GM23338 (cell line): ENCODE measurements at regions not wholly inside any gene's neighbourhood (a gene's known extent, or its start where the extent isn't known, plus 50 kb on each side); places are given as distances from the start of the nearest gene placed in this dataset.

Experiments used
- ATAC-seq: fragments of 200-7000 bp; cut with Tn5 transposase; 3 replicates; pipeline ENCODE4 v1.9.1; 2020
- DNase-seq: peaks from one replicate; pipeline ENCODE4 v3.0.0-alpha.2; 2015; ENCODE audit warnings: low spot score
- H2AFZ ChIP-seq: fragments of 200-600 bp; sonication (generic); 2 replicates; pipeline ENCODE4 v1.8.0; 2016; ENCODE audit warnings: antibody characterized with exemption, mild to moderate bottlenecking, moderate library complexity
- H3F3A ChIP-seq: fragments of 200-600 bp; sonication (generic); replicated peaks from 2 replicates; pipeline ENCODE4 v1.8.0; 2017; ENCODE audit warnings: antibody characterized with exemption, mixed run types, low read depth
- H3K27ac ChIP-seq: fragments of 200-600 bp; sonication (generic); 2 replicates; pipeline ENCODE4 v1.6.1; 2016; ENCODE audit warnings: low read depth
- H3K27me3 ChIP-seq: fragments of 200-600 bp; sonication (generic); 2 replicates; pipeline ENCODE4 v1.8.0; 2016; ENCODE audit warnings: mild to moderate bottlenecking, mixed run types, moderate library complexity; ENCODE audit not compliant: insufficient read depth
- H3K36me3 ChIP-seq: fragments of 200-600 bp; sonication (generic); 2 replicates; pipeline ENCODE4 v1.8.0; 2016; ENCODE audit warnings: mild to moderate bottlenecking; ENCODE audit not compliant: insufficient read depth
- H3K4me1 ChIP-seq: fragments of 200-600 bp; sonication (generic); 2 replicates; pipeline ENCODE4 v1.8.0; 2016; ENCODE audit warnings: mild to moderate bottlenecking, moderate library complexity; ENCODE audit not compliant: insufficient read depth
- H3K4me2 ChIP-seq: fragments of 200-600 bp; sonication (generic); 2 replicates; pipeline ENCODE4 v1.7.1; 2017; ENCODE audit warnings: mixed run types
- H3K4me3 ChIP-seq: fragments of 200-600 bp; sonication (generic); 2 replicates; pipeline ENCODE4 v1.6.1; 2016; ENCODE audit warnings: mixed run types
- H3K79me2 ChIP-seq: fragments of 200-600 bp; sonication (generic); replicated peaks from 2 replicates; pipeline ENCODE4 v1.8.0; 2017; ENCODE audit warnings: mild to moderate bottlenecking; ENCODE audit not compliant: insufficient read depth
- H3K9me2 ChIP-seq: fragments of 200-600 bp; sonication (generic); 2 replicates; pipeline ENCODE4 v1.8.0; 2017; ENCODE audit not compliant: insufficient read depth
- H4K20me1 ChIP-seq: fragments of 200-600 bp; sonication (generic); replicated peaks from 2 replicates; pipeline ENCODE4 v1.8.0; 2017; ENCODE audit warnings: mild to moderate bottlenecking; ENCODE audit not compliant: insufficient read depth
- H3K27ac Mint-ChIP-seq: 2 replicates; pipeline ENCODE4 v1.8.0; 2020; ENCODE audit warnings: inconsistent platforms, mild to moderate bottlenecking, moderate library complexity, mixed read lengths
- H3K27me3 Mint-ChIP-seq: 3 replicates; pipeline ENCODE4 v1.8.0; 2022; ENCODE audit warnings: low read depth, mild to moderate bottlenecking, moderate library complexity, mixed read lengths, inconsistent platforms; ENCODE audit not compliant: insufficient read depth, poor library complexity
- H3K36me3 Mint-ChIP-seq: 3 replicates; pipeline ENCODE4 v1.8.0; 2021; ENCODE audit warnings: low read depth, mild to moderate bottlenecking, inconsistent platforms, moderate library complexity, mixed read lengths
- H3K4me1 Mint-ChIP-seq: 3 replicates; pipeline ENCODE4 v1.8.0; 2020; ENCODE audit warnings: mild to moderate bottlenecking, inconsistent platforms, mixed read lengths
- H3K4me3 Mint-ChIP-seq: 3 replicates; pipeline ENCODE4 v1.8.0; 2021; ENCODE audit warnings: moderate library complexity, mild to moderate bottlenecking, inconsistent platforms, mixed read lengths
- H3K9me3 Mint-ChIP-seq: 3 replicates; pipeline ENCODE4 v1.8.0; 2020; ENCODE audit warnings: moderate library complexity, mild to moderate bottlenecking, inconsistent platforms, mixed read lengths
- CREB1 ChIP-seq: fragments of 250-450 bp; sonication (Bioruptor Pico); IDR thresholded peaks from 2 replicates; pipeline ENCODE4 v1.5.0; 2020; ENCODE audit warnings: low read depth, mild to moderate bottlenecking, moderate library complexity
- EZH2 ChIP-seq: fragments of 200-600 bp; sonication (generic); IDR thresholded peaks from one replicate; pipeline ENCODE4 v1.8.0; 2017; ENCODE audit warnings: antibody characterized with exemption, mild to moderate bottlenecking, low read depth; ENCODE audit not compliant: unreplicated experiment
- EZH2phosphoT487 ChIP-seq: fragments of 200-600 bp; sonication (generic); IDR thresholded peaks from one replicate; pipeline ENCODE4 v1.8.1; 2018; ENCODE audit warnings: antibody characterized with exemption; ENCODE audit not compliant: unreplicated experiment
- NANOG ChIP-seq: IDR thresholded peaks from 2 replicates; pipeline ENCODE4 v1.6.1; 2016; ENCODE audit warnings: antibody characterized with exemption, borderline replicate concordance
- ZNF114 ChIP-seq: fragments of 250-450 bp; sonication (Bioruptor Pico); IDR thresholded peaks from 2 replicates; pipeline ENCODE4 v1.5.0; 2020; ENCODE audit warnings: mild to moderate bottlenecking, moderate library complexity
- TF ChIP-seq, protein P1 (sequence below): IDR thresholded peaks from 2 replicates; pipeline ENCODE4 v1.6.1; 2016; ENCODE audit warnings: antibody characterized with exemption
- TF ChIP-seq, protein P2 (sequence below): IDR thresholded peaks from one replicate; pipeline ENCODE4 v1.6.1; 2018; ENCODE audit warnings: antibody characterized with exemption; ENCODE audit not compliant: unreplicated experiment
- TF ChIP-seq, protein P3 (sequence below), 2 experiments: fragments of 200-600 bp in 1 of 2; sonication (generic) in 1 of 2; conservative IDR thresholded peaks; 2 replicates each; pipeline versions ENCODE4 v1.5.1 to v1.6.1; 2016 to 2017; ENCODE audit warnings: antibody characterized with exemption in 2 of 2, low read depth in 2 of 2, mild to moderate bottlenecking in 2 of 2, moderate library complexity in 1 of 2

DNA sequence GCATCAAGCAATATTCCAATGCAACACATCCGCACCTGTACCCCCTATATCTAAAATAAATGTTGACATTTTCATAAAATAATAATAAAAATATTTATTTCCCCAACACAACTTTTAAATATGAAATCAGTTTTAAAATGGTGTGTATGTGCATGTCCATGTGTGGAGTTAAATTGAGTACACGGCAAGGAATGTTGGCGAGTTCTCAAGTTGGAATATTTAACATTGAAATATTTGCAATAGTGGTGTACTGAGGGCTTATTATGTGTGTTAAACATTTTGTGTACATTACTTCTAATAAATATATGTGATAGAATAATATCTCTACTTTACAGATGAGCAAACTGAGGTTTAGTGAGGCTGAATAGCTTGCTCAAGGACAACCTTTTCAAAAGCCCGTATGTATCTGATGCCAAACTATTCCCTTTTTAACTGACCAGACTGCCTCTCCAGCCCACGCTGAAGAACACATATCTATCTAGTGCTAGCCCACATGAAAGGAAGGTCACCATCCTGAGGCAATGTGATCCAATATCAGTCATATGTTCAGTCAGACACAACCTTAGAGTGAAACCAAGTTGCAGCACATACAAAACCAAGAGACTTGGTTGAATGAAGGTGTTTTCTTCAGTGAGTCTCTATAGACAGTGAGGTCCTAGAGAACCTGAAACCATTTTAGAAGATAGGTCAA lies 192.2 kb upstream of the CDH11 start:
- H3K36me3 Mint-ChIP-seq: peaks cover 3% of the 10 kb centered on the region; the same call in 1 of the 3 replicates
- Histone ChIP-seq H3K4me2 (no peak overlapping the region), H3K27ac (no peak overlapping the region), H3K4me3 (no peak overlapping the region), H3K36me3 (no peaks in the 10 kb centered on the region), H3K27me3 (no peaks in the 10 kb centered on the region), H3K79me2 (no peaks in the 10 kb centered on the region; the same call in 1 of the 2 replicates), H2AFZ (no peak overlapping the region), H3F3A (peaks cover 6% of the 10 kb centered on the region; the same call in 1 of the 2 replicates), H4K20me1 (no peaks in the 10 kb centered on the region), H3K9me2 (no peaks in the 10 kb centered on the region), H3K4me1 (peaks cover 13% of the 10 kb centered on the region)
- TF ChIP-seq EZH2phosphoT487 (no peak), CREB1 (CRISPR knock-in tag) (no peak), EZH2 (no peak)
- no peak overlapping the region for H3K4me3 Mint-ChIP-seq
- H3K27ac Mint-ChIP-seq: no peak overlapping the region
- H3K4me1 Mint-ChIP-seq: peaks cover 14% of the 10 kb centered on the region
- ATAC-seq (no peak), DNase-seq (no peak)
- H3K27me3 Mint-ChIP-seq: peaks cover 2% of the 10 kb centered on the region
- H3K9me3 Mint-ChIP-seq: 0 out of 3 replicates have a peak, but pooled peaks cover 3% of the 10 kb centered on the region

DNA sequence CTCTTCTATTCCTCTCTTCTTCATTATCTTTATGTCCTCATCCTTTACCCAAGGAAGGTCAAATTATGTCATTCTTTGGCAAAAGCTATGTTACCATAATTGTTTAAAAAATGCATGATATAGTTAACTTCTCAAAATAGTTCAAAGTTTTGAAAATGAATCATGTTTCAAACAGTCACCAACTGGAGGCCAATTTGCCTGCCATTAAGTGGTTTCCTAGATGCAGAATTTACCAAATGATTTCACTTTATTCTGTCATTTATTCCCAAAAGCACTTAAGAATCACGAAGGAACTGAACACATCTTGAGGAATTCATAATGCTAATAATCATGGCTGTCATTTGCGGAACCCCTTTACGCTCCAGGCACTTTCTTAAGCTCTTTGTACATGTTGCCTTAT lies 190.9 kb upstream of the CDH11 start:
- Mint-ChIP-seq H3K27ac (no peak overlapping the region), H3K36me3 (peaks cover 3% of the 10 kb centered on the region; the same call in 1 of the 3 replicates), H3K4me1 (peaks cover 8% of the 10 kb centered on the region), H3K4me3 (no peak overlapping the region), H3K9me3 (0 out of 3 replicates have a peak, but pooled peaks cover 3% of the 10 kb centered on the region), H3K27me3 (no peaks in the 10 kb centered on the region)
- H3K4me2 ChIP-seq: no peak overlapping the region
- no peaks in the 10 kb centered on the region for H4K20me1 ChIP-seq
- no peaks in the 10 kb centered on the region for H3K27me3 ChIP-seq
- H3K9me2 ChIP-seq: no peaks in the 10 kb centered on the region
- peaks cover 3% of the 10 kb centered on the region for H3K4me1 ChIP-seq
- no peak overlapping the region for H3K4me3 ChIP-seq
- no peak for DNase-seq
- no peak overlapping the region for H2AFZ ChIP-seq
- H3K79me2 ChIP-seq: no peaks in the 10 kb centered on the region; the same call in 1 of the 2 replicates
- H3F3A ChIP-seq: no peaks in the 10 kb centered on the region
- no peaks in the 10 kb centered on the region for H3K36me3 ChIP-seq
- H3K27ac ChIP-seq: no peak overlapping the region
- no peak for ATAC-seq
- TF ChIP-seq NANOG (no peak), ZNF114 (no peak)
- TF ChIP-seq, protein P1, sequence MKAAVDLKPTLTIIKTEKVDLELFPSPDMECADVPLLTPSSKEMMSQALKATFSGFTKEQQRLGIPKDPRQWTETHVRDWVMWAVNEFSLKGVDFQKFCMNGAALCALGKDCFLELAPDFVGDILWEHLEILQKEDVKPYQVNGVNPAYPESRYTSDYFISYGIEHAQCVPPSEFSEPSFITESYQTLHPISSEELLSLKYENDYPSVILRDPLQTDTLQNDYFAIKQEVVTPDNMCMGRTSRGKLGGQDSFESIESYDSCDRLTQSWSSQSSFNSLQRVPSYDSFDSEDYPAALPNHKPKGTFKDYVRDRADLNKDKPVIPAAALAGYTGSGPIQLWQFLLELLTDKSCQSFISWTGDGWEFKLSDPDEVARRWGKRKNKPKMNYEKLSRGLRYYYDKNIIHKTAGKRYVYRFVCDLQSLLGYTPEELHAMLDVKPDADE: no peak
- TF ChIP-seq, protein P2, sequence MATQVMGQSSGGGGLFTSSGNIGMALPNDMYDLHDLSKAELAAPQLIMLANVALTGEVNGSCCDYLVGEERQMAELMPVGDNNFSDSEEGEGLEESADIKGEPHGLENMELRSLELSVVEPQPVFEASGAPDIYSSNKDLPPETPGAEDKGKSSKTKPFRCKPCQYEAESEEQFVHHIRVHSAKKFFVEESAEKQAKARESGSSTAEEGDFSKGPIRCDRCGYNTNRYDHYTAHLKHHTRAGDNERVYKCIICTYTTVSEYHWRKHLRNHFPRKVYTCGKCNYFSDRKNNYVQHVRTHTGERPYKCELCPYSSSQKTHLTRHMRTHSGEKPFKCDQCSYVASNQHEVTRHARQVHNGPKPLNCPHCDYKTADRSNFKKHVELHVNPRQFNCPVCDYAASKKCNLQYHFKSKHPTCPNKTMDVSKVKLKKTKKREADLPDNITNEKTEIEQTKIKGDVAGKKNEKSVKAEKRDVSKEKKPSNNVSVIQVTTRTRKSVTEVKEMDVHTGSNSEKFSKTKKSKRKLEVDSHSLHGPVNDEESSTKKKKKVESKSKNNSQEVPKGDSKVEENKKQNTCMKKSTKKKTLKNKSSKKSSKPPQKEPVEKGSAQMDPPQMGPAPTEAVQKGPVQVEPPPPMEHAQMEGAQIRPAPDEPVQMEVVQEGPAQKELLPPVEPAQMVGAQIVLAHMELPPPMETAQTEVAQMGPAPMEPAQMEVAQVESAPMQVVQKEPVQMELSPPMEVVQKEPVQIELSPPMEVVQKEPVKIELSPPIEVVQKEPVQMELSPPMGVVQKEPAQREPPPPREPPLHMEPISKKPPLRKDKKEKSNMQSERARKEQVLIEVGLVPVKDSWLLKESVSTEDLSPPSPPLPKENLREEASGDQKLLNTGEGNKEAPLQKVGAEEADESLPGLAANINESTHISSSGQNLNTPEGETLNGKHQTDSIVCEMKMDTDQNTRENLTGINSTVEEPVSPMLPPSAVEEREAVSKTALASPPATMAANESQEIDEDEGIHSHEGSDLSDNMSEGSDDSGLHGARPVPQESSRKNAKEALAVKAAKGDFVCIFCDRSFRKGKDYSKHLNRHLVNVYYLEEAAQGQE: no peak
- TF ChIP-seq, protein P3, sequence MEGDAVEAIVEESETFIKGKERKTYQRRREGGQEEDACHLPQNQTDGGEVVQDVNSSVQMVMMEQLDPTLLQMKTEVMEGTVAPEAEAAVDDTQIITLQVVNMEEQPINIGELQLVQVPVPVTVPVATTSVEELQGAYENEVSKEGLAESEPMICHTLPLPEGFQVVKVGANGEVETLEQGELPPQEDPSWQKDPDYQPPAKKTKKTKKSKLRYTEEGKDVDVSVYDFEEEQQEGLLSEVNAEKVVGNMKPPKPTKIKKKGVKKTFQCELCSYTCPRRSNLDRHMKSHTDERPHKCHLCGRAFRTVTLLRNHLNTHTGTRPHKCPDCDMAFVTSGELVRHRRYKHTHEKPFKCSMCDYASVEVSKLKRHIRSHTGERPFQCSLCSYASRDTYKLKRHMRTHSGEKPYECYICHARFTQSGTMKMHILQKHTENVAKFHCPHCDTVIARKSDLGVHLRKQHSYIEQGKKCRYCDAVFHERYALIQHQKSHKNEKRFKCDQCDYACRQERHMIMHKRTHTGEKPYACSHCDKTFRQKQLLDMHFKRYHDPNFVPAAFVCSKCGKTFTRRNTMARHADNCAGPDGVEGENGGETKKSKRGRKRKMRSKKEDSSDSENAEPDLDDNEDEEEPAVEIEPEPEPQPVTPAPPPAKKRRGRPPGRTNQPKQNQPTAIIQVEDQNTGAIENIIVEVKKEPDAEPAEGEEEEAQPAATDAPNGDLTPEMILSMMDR (conservative IDR thresholded peaks at IDR 0.05; ENCODE audit: low read depth in 2 of 2): no peak
